Mesothelial cell of epicardium (in vitro differentiated cells): ENCODE measurements at regions not wholly inside any gene's neighbourhood (a gene's known extent, or its start where the extent isn't known, plus 50 kb on each side); places are given as distances from the start of the nearest gene placed in this dataset.

ENCODE experiments used
- DNase-seq, 2 experiments: peaks; one replicate each; pipeline ENCODE4 v3.0.0; 2021; ENCODE audit warnings: low spot score in 2 of 2; ENCODE audit not compliant: unreplicated experiment in 2 of 2
- H3K27ac Mint-ChIP-seq: 2 replicates; pipeline ENCODE4 v1.8.0; 2021; ENCODE audit warnings: mixed read lengths
- H3K27me3 Mint-ChIP-seq: 2 replicates; pipeline ENCODE4 v1.8.0; 2021; ENCODE audit warnings: low read depth, mixed read lengths
- H3K36me3 Mint-ChIP-seq: 2 replicates; pipeline ENCODE4 v1.8.0; 2021; ENCODE audit warnings: mixed read lengths
- H3K4me1 Mint-ChIP-seq: 2 replicates; pipeline ENCODE4 v1.8.0; 2021; ENCODE audit warnings: mixed read lengths
- H3K4me3 Mint-ChIP-seq: 2 replicates; pipeline ENCODE4 v1.8.0; 2021; ENCODE audit warnings: mild to moderate bottlenecking, moderate library complexity, mixed read lengths
- H3K9me3 Mint-ChIP-seq: 2 replicates; pipeline ENCODE4 v1.8.0; 2021; ENCODE audit warnings: mixed read lengths
- TF ChIP-seq, protein P1 (sequence below): fragments of 200-600 bp; sonication (generic); IDR thresholded peaks from one replicate; pipeline ENCODE4 v1.5.0; 2021; ENCODE audit warnings: antibody characterized with exemption; ENCODE audit not compliant: unreplicated experiment

GRCh38 chr1:90144820-90145219 lies 149.9 kb downstream of the ZNF326 start:
- TF ChIP-seq, protein P1, sequence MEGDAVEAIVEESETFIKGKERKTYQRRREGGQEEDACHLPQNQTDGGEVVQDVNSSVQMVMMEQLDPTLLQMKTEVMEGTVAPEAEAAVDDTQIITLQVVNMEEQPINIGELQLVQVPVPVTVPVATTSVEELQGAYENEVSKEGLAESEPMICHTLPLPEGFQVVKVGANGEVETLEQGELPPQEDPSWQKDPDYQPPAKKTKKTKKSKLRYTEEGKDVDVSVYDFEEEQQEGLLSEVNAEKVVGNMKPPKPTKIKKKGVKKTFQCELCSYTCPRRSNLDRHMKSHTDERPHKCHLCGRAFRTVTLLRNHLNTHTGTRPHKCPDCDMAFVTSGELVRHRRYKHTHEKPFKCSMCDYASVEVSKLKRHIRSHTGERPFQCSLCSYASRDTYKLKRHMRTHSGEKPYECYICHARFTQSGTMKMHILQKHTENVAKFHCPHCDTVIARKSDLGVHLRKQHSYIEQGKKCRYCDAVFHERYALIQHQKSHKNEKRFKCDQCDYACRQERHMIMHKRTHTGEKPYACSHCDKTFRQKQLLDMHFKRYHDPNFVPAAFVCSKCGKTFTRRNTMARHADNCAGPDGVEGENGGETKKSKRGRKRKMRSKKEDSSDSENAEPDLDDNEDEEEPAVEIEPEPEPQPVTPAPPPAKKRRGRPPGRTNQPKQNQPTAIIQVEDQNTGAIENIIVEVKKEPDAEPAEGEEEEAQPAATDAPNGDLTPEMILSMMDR, result no peak
- Mint-ChIP-seq H3K36me3 (peaks cover 4% of the 10 kb centered on the region), H3K4me1 (peaks cover 6% of the 10 kb centered on the region), H3K4me3 (no peak overlapping the region), H3K9me3 (peaks cover 16% of the 10 kb centered on the region), H3K27me3 (peaks cover 5% of the 10 kb centered on the region), H3K27ac (no peak overlapping the region)
- DNase-seq, result no peak

GRCh38 chr1:90143591-90143990 lies 148.7 kb downstream of the ZNF326 start:
- TF ChIP-seq, protein P1, result no peak
- H3K4me3 Mint-ChIP-seq, result no peak overlapping the region
- peaks cover 5% of the 10 kb centered on the region for H3K27me3 Mint-ChIP-seq
- no peak for DNase-seq
- H3K36me3 Mint-ChIP-seq, result peaks cover 4% of the 10 kb centered on the region
- peaks cover 6% of the 10 kb centered on the region for H3K4me1 Mint-ChIP-seq
- H3K9me3 Mint-ChIP-seq, result peaks cover 22% of the 10 kb centered on the region
- H3K27ac Mint-ChIP-seq, result no peak overlapping the region

GRCh38 chr1:90142697-90143096 lies 147.8 kb downstream of the ZNF326 start:
- no peak overlapping the region for H3K27ac Mint-ChIP-seq
- TF ChIP-seq, protein P1, result no peak
- peaks cover 6% of the 10 kb centered on the region for H3K4me1 Mint-ChIP-seq
- peaks cover 4% of the 10 kb centered on the region for H3K36me3 Mint-ChIP-seq
- no peak overlapping the region for H3K4me3 Mint-ChIP-seq
- peaks cover under 1% of the 10 kb centered on the region for H3K27me3 Mint-ChIP-seq
- DNase-seq, result no peak
- peaks cover 28% of the 10 kb centered on the region for H3K9me3 Mint-ChIP-seq

DNA sequence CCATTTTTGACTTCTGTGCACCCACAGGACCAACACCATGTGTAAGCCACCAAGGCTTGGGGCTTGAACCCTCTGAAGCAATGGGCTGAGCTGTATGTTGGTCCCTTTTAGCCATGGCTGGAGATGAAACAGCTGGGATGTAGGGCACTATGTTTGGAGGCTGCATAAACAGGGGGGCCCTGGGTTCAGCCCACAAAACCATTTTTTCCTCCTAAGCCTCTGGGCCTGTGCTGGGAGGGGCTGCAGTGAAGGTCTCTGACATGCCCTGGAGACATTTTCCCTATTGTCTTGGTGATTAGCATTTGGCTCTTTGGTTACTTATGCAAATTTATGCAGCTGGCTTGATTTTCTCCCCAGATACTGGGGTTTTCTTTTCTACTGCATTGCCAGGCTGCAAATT lies 144.9 kb downstream of the ZNF326 start:
- H3K36me3 Mint-ChIP-seq, result peaks cover 4% of the 10 kb centered on the region
- TF ChIP-seq, protein P1, result no peak
- H3K4me3 Mint-ChIP-seq, result no peak overlapping the region
- H3K27me3 Mint-ChIP-seq, result no peaks in the 10 kb centered on the region
- peaks cover 6% of the 10 kb centered on the region for H3K4me1 Mint-ChIP-seq
- DNase-seq, result no peak
- H3K27ac Mint-ChIP-seq, result no peak overlapping the region
- peaks cover 41% of the 10 kb centered on the region for H3K9me3 Mint-ChIP-seq

GRCh38 chr1:90135286-90135685 lies 140.4 kb downstream of the ZNF326 start:
- DNase-seq, result no peak
- H3K4me3 Mint-ChIP-seq, result no peak overlapping the region
- H3K27ac Mint-ChIP-seq, result no peak overlapping the region
- peaks cover 28% of the 10 kb centered on the region for H3K9me3 Mint-ChIP-seq
- TF ChIP-seq, protein P1, result no peak
- peaks cover 31% of the 10 kb centered on the region for H3K27me3 Mint-ChIP-seq
- no peaks in the 10 kb centered on the region for H3K4me1 Mint-ChIP-seq
- peaks cover 3% of the 10 kb centered on the region for H3K36me3 Mint-ChIP-seq
